Testis (tissue), 2 donors: ENCODE measurements at regions not wholly inside any gene's neighbourhood (a gene's known extent, or its start where the extent isn't known, plus 50 kb on each side); places are given as distances from the start of the nearest gene placed in this dataset.

ENCODE experiments used
- DNase-seq: peaks from one replicate; pipeline ENCODE4 v3.0.0-alpha.2; 2019
- H3K27ac ChIP-seq, 2 donors: fragments of 200-600 bp; sonication (generic); one replicate each; pipeline ENCODE4 v1.5.1; 2019
- H3K27me3 ChIP-seq: fragments of 200-600 bp; sonication (generic); one replicate; pipeline ENCODE4 v1.5.1; 2019
- H3K36me3 ChIP-seq: fragments of 200-600 bp; sonication (generic); one replicate; pipeline ENCODE4 v1.5.1; 2017; ENCODE audit warnings: low read depth; ENCODE audit errors: missing control alignments
- H3K4me1 ChIP-seq: fragments of 200-600 bp; sonication (generic); one replicate; pipeline ENCODE4 v1.5.1; 2019
- H3K4me3 ChIP-seq, 2 donors: fragments of 200-600 bp; sonication (generic); one replicate each; pipeline ENCODE4 v1.5.1; 2017 to 2019
- H3K9me3 ChIP-seq: fragments of 200-600 bp; sonication (generic); one replicate; pipeline ENCODE4 v1.5.1; 2017
- CTCF ChIP-seq, 3 experiments: fragments of 450-650 bp in 2 of 3; fragments of 200-600 bp in 1 of 3; sonication (generic) in 1 of 3; IDR thresholded peaks; one replicate each; pipeline ENCODE4 v1.5.1; 2016 to 2019; ENCODE audit warnings: antibody characterized with exemption in 3 of 3, mild to moderate bottlenecking in 2 of 3, moderate library complexity in 1 of 3
- POLR2A ChIP-seq: fragments of 450-650 bp; IDR thresholded peaks from one replicate; pipeline ENCODE4 v1.6.1; 2017; ENCODE audit warnings: antibody characterized with exemption, mild to moderate bottlenecking, moderate library complexity
- WGBS, 2 donors: methylation state at CpG; one replicate each; pipeline ENCODE4 v1.1.5; 2018; 5-methylcytosine and 5-hydroxymethylcytosine counted together
- intact Hi-C: fragments of 100-400 bp; cut with DNase I; formaldehyde crosslinking; loops from one replicate; pipeline ENCODE4 v1.15.1; 2023; ENCODE audit warnings: low total_unique reads

DNA sequence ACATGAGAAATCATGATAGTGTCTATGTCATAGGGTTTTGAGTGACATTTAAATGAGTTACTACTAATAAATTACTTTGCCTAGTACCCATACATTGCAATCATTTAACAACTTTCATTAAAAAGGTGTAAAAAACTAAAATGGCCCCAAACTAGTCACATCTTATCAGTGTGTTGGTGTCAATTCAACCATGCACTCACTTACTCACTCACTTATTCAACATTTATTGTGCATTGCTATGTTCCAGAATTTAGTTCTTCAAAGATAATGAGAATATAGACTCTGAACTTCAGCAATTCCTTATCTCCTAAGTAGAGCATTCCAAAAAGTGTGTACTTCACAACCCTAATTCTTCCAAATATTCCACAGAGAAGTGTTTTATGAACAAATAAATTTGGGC is 965.7 kb downstream of the REEP3 start:
- intact Hi-C loops, result no loop called here
- no peaks in the 10 kb centered on the region for H3K4me1 ChIP-seq
- no peak for TF ChIP-seq CTCF (IDR thresholded peaks at IDR 0.05)
- TF ChIP-seq POLR2A, result no peak
- H3K27ac ChIP-seq, result no peak overlapping the region
- H3K27me3 ChIP-seq, result no peaks in the 10 kb centered on the region
- no peaks in the 10 kb centered on the region for H3K36me3 ChIP-seq
- H3K4me3 ChIP-seq, result no peak overlapping the region
- no peaks in the 10 kb centered on the region for H3K9me3 ChIP-seq
- no peak for DNase-seq

GRCh38 chr10:64494901-64495300 is 973.7 kb downstream of the REEP3 start:
- TF ChIP-seq POLR2A, result no peak
- no peak for TF ChIP-seq CTCF (IDR thresholded peaks at IDR 0.05)
- DNase-seq, result no peak
- peaks cover 3% of the 10 kb centered on the region for H3K9me3 ChIP-seq
- H3K36me3 ChIP-seq, result no peaks in the 10 kb centered on the region
- H3K4me3 ChIP-seq, result no peak overlapping the region
- intact Hi-C loops, result no loop called here
- H3K4me1 ChIP-seq, result no peaks in the 10 kb centered on the region
- H3K27me3 ChIP-seq, result no peaks in the 10 kb centered on the region
- H3K27ac ChIP-seq, result no peak overlapping the region

DNA sequence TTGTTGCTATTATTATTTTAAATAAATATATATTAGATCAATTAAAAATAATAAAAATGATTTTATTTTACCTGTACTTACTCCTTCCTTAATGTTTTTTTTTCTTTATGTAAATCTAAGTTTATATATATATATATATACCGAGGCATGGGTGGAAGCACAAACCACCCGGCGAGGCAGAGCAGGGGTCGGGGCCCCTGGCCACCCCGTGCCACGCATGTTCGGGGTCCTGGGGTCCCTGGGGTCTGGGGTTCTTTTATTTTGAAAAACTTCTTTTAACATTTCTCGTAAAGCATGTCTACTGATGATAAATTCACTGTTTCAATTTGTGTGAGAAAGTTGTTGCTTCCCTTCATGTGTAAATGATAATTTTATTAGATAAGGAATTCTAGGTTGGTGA is 976.1 kb downstream of the REEP3 start:
- no peak for DNase-seq
- intact Hi-C loops, result no loop called here
- Histone ChIP-seq H3K4me3 (no peak overlapping the region), H3K9me3 (peaks cover 3% of the 10 kb centered on the region), H3K4me1 (no peaks in the 10 kb centered on the region), H3K36me3 (no peaks in the 10 kb centered on the region), H3K27me3 (no peaks in the 10 kb centered on the region), H3K27ac (no peak overlapping the region)
- 93 to 95% methylated on average over 8 of the region's 8 CpGs for WGBS, 2 donors
- TF ChIP-seq CTCF (IDR thresholded peaks at IDR 0.05) (no peak), POLR2A (no peak)

- H3K27me3 ChIP-seq, result no peaks in the 10 kb centered on the region
- no peaks in the 10 kb centered on the region for H3K4me1 ChIP-seq
- no peaks in the 10 kb centered on the region for H3K36me3 ChIP-seq
- TF ChIP-seq POLR2A (no peak), CTCF (IDR thresholded peaks at IDR 0.05) (no peak)
- no peak for DNase-seq
- no peak overlapping the region for H3K27ac ChIP-seq
- intact Hi-C loops, result no loop called here
- H3K9me3 ChIP-seq, result no peaks in the 10 kb centered on the region
- no peak overlapping the region for H3K4me3 ChIP-seq
These were observed 980.6 kb downstream of the REEP3 start for GRCh38 chr10:64501807-64502206.

GRCh38 chr10:64502936-64503335 is 981.7 kb downstream of the REEP3 start:
- no peaks in the 10 kb centered on the region for H3K27me3 ChIP-seq
- 82 to 83% methylated on average over 2 of the region's 2 CpGs for WGBS, 2 donors
- no peaks in the 10 kb centered on the region for H3K9me3 ChIP-seq
- intact Hi-C loops, result no loop called here
- H3K36me3 ChIP-seq, result no peaks in the 10 kb centered on the region
- H3K4me3 ChIP-seq, result no peak overlapping the region
- no peak for TF ChIP-seq CTCF (IDR thresholded peaks at IDR 0.05)
- TF ChIP-seq POLR2A, result no peak
- no peaks in the 10 kb centered on the region for H3K4me1 ChIP-seq
- no peak for DNase-seq
- H3K27ac ChIP-seq, result no peak overlapping the region
